Esophagus squamous epithelium (tissue), 5 donors: ENCODE measurements at regions not wholly inside any gene's neighbourhood (a gene's known extent, or its start where the extent isn't known, plus 50 kb on each side); places are given as distances from the start of the nearest gene placed in this dataset.

Experiments
- DNase-seq: peaks from one replicate; lab custom pipeline; 2025; lab: John Stamatoyannopoulos, UW
- H3K27ac ChIP-seq, 4 donors: fragments of 200-600 bp; sonication (generic); one replicate each; pipeline ENCODE4 v1.5.1; 2016 to 2019; ENCODE audit warnings: mild to moderate bottlenecking in 1 of 4
- H3K27me3 ChIP-seq, 4 donors: fragments of 200-600 bp; sonication (generic); 1 replicate in 3 of 4; 2 replicates in 1 of 4; pipeline versions ENCODE4 v1.5.1 to v1.6.0; 2017 to 2021; ENCODE audit warnings: antibody characterized with exemption in 1 of 4
- H3K36me3 ChIP-seq, 3 donors: fragments of 200-600 bp; sonication (generic); one replicate each; pipeline ENCODE4 v1.5.1; 2016 to 2019
- H3K4me1 ChIP-seq, 3 donors: fragments of 200-600 bp; sonication (generic); one replicate each; pipeline ENCODE4 v1.5.1; 2017 to 2019
- H3K4me3 ChIP-seq, 4 donors: fragments of 200-600 bp; sonication (generic); 1 replicate in 3 of 4; 2 replicates in 1 of 4; pipeline ENCODE4 v1.5.1; 2016 to 2019; ENCODE audit warnings: mild to moderate bottlenecking in 2 of 4, moderate library complexity in 1 of 4
- H3K9me3 ChIP-seq, 3 donors: fragments of 200-600 bp; sonication (generic); one replicate each; pipeline ENCODE4 v1.5.1; 2016 to 2019
- POLR2A ChIP-seq, 4 donors: fragments of 450-650 bp; IDR thresholded peaks; one replicate each; pipeline ENCODE4 v1.6.1; 2017; ENCODE audit warnings: antibody characterized with exemption in 4 of 4, mild to moderate bottlenecking in 4 of 4, moderate library complexity in 3 of 4
- WGBS, 2 donors: methylation state at CpG; one replicate each; pipeline ENCODE4 v1.1.5; 2018; 5-methylcytosine and 5-hydroxymethylcytosine counted together
- intact Hi-C: fragments of 100-400 bp; cut with DNase I; formaldehyde crosslinking; loops from one replicate; pipeline ENCODE4 v1.15.0; 2022
- TF ChIP-seq, protein P1 (sequence below), 6 experiments: fragments of 450-650 bp in 4 of 6; fragments of 200-600 bp in 2 of 6; sonication (generic) in 2 of 6; IDR thresholded peaks; one replicate each; pipeline ENCODE4 v1.5.1; 2016 to 2019; ENCODE audit warnings: antibody characterized with exemption in 6 of 6, mild to moderate bottlenecking in 4 of 6, moderate library complexity in 4 of 6
- donor health status: DM: yes; HTN: yes; CAD: no.

DNA sequence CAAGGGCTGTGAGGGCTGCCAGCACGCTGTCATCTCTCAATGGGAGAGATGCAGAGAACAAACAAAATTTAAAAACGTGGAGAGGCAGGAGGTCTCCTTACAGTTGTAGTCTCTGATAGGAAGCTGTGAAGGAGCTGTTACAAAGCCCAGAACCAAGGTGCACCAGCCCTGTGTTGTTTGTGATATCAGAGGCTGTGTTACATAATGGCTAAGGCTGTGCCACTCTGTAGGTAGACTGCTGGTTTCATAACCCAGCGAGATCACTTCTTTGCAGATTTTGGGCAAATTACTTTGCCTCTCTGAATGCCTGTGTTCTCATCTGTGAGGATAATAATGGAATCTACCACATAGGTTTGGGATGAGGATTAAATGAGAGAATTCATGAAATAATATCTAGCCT lies 1480.7 kb upstream of the WWC1 start:
- TF ChIP-seq POLR2A (IDR thresholded peaks at IDR 0.05), result no peak
- TF ChIP-seq, protein P1, sequence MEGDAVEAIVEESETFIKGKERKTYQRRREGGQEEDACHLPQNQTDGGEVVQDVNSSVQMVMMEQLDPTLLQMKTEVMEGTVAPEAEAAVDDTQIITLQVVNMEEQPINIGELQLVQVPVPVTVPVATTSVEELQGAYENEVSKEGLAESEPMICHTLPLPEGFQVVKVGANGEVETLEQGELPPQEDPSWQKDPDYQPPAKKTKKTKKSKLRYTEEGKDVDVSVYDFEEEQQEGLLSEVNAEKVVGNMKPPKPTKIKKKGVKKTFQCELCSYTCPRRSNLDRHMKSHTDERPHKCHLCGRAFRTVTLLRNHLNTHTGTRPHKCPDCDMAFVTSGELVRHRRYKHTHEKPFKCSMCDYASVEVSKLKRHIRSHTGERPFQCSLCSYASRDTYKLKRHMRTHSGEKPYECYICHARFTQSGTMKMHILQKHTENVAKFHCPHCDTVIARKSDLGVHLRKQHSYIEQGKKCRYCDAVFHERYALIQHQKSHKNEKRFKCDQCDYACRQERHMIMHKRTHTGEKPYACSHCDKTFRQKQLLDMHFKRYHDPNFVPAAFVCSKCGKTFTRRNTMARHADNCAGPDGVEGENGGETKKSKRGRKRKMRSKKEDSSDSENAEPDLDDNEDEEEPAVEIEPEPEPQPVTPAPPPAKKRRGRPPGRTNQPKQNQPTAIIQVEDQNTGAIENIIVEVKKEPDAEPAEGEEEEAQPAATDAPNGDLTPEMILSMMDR (IDR thresholded peaks at IDR 0.05), result no peak
- 71 to 82% methylated on average over 2 to 3 of the region's 3 CpGs for WGBS, 2 donors
- no peak for DNase-seq
- no peaks in the 10 kb centered on the region for H3K36me3 ChIP-seq
- H3K4me3 ChIP-seq, result no peak overlapping the region
- no peaks in the 10 kb centered on the region for H3K4me1 ChIP-seq
- intact Hi-C loops, result no loop called here
- no peak overlapping the region for H3K27ac ChIP-seq
- H3K27me3 ChIP-seq, result no peaks in the 10 kb centered on the region
- H3K9me3 ChIP-seq, result peaks cover 0 to 5% (median 0%) of the 10 kb centered on the region in 3 donors

DNA sequence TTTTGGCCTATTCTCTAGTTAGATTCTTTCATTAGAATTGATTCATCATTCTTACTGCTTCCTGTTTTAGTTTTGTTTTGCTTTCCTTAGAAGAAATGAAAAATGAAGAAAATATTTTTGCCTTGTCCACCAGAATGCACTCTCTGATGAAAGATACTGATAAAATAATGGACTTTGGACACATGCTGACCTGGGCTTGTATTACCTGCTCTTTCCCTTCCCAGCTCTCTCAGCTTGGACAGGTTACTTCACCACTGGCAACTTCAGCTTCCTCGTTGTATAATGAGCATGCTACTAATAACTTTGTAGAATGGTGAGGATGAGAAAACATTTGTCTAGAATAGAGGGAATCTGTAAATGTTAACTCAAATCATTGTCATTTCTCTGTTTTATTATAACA lies 1468.1 kb upstream of the WWC1 start:
- Histone ChIP-seq H3K9me3 (no peaks in the 10 kb centered on the region), H3K4me3 (no peak overlapping the region), H3K36me3 (no peaks in the 10 kb centered on the region), H3K27ac (no peak overlapping the region), H3K4me1 (no peaks in the 10 kb centered on the region), H3K27me3 (no peaks in the 10 kb centered on the region)
- intact Hi-C loops, result no loop called here
- TF ChIP-seq POLR2A (IDR thresholded peaks at IDR 0.05), result no peak
- TF ChIP-seq, protein P1 (IDR thresholded peaks at IDR 0.05), result no peak
- DNase-seq, result no peak
- 38 to 41% methylated on average over 1 of the region's 1 CpG for WGBS, 2 donors

DNA sequence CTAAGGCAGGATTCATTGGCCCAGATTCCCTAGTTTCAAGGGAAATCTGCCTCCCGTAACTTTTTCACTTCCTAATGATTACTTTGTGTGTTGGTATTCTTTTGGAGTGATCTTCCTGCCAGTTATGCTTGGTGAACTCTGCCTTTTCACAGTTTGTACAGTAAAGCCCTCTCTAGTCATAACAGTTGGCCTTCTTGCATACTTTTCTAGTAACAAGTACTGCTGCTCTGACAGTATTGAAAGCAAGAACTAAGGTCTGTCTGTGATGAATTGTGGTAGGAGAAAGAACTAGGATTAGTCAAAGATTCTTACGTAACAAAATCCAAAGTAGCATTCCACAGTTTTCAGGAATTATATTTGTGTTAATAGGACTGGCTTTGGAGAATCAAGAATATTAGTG lies 1457.2 kb upstream of the WWC1 start:
- H3K4me3 ChIP-seq, result no peak overlapping the region
- H3K36me3 ChIP-seq, result no peaks in the 10 kb centered on the region
- no peak overlapping the region for H3K27ac ChIP-seq
- intact Hi-C loops, result no loop called here
- 30 to 65% methylated on average over 2 of the region's 2 CpGs for WGBS, 2 donors
- H3K9me3 ChIP-seq, result no peaks in the 10 kb centered on the region
- no peaks in the 10 kb centered on the region for H3K4me1 ChIP-seq
- TF ChIP-seq, protein P1 (IDR thresholded peaks at IDR 0.05), result no peak
- TF ChIP-seq POLR2A (IDR thresholded peaks at IDR 0.05), result no peak
- DNase-seq, result no peak
- H3K27me3 ChIP-seq, result no peaks in the 10 kb centered on the region

DNA sequence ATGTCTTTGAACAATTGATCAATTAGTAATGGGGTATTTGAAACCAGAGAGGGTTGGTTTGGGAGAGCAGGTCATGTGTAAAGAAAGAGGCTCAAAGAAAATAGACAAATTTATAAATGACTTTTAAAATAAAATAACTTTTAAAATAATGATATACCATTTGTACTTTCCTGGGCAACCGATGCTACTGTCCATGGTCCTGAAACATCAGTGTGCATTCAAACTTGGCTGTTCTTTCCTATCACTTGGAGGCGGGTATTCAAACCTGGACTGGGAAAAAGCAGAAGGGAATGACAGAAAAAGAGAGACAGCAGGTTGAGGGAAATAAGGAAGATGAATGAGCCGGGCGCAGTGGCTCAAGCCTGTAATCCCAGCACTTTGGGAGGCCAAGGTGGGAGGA lies 1446.4 kb upstream of the WWC1 start:
- Histone ChIP-seq H3K27me3 (no peaks in the 10 kb centered on the region), H3K4me1 (no peaks in the 10 kb centered on the region), H3K36me3 (no peaks in the 10 kb centered on the region), H3K4me3 (no peak overlapping the region), H3K9me3 (no peaks in the 10 kb centered on the region), H3K27ac (no peak overlapping the region)
- intact Hi-C loops, result no loop called here
- 75 to 86% methylated on average over 4 of the region's 4 CpGs for WGBS, 2 donors
- no peak for DNase-seq
- TF ChIP-seq, protein P1 (IDR thresholded peaks at IDR 0.05), result no peak
- TF ChIP-seq POLR2A (IDR thresholded peaks at IDR 0.05), result no peak

DNA sequence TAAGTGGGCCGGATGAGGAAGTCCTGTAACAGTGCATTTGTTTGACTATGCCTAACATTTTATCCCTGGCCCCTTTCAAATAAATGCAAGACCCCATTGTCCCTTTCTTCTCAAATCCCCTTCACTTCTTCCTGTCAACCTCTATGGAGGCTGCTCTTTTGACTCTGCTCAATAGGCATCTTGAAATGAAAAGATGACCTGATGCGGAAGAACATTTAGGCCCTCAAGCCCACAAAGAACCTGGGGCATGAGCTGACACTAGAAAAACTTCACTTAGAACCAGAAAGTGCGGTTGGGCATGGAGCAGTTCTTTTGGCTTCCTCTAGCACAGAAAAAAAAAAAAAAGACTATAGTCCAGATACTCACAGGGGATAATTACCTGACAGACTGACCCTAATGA lies 1434.7 kb upstream of the WWC1 start:
- no peak for TF ChIP-seq POLR2A (IDR thresholded peaks at IDR 0.05)
- TF ChIP-seq, protein P1 (IDR thresholded peaks at IDR 0.05), result no peak
- no peak overlapping the region for H3K27ac ChIP-seq
- H3K9me3 ChIP-seq, result no peaks in the 10 kb centered on the region
- no peak overlapping the region for H3K4me3 ChIP-seq
- H3K36me3 ChIP-seq, result no peaks in the 10 kb centered on the region
- WGBS, 2 donors, result 81 to 94% methylated on average over 3 of the region's 3 CpGs
- no peaks in the 10 kb centered on the region for H3K27me3 ChIP-seq
- intact Hi-C loops, result no loop called here
- no peaks in the 10 kb centered on the region for H3K4me1 ChIP-seq
- no peak for DNase-seq
